Mesothelial cell of epicardium (in vitro differentiated cells): ENCODE measurements at regions not wholly inside any gene's neighbourhood (a gene's known extent, or its start where the extent isn't known, plus 50 kb on each side); places are given as distances from the start of the nearest gene placed in this dataset.

Source experiments
- DNase-seq, 2 experiments: peaks; one replicate each; pipeline ENCODE4 v3.0.0; 2021; ENCODE audit warnings: low spot score in 2 of 2; ENCODE audit not compliant: unreplicated experiment in 2 of 2
- H3K27ac Mint-ChIP-seq: 2 replicates; pipeline ENCODE4 v1.8.0; 2021; ENCODE audit warnings: mixed read lengths
- H3K27me3 Mint-ChIP-seq: 2 replicates; pipeline ENCODE4 v1.8.0; 2021; ENCODE audit warnings: low read depth, mixed read lengths
- H3K36me3 Mint-ChIP-seq: 2 replicates; pipeline ENCODE4 v1.8.0; 2021; ENCODE audit warnings: mixed read lengths
- H3K4me1 Mint-ChIP-seq: 2 replicates; pipeline ENCODE4 v1.8.0; 2021; ENCODE audit warnings: mixed read lengths
- H3K4me3 Mint-ChIP-seq: 2 replicates; pipeline ENCODE4 v1.8.0; 2021; ENCODE audit warnings: mild to moderate bottlenecking, moderate library complexity, mixed read lengths
- H3K9me3 Mint-ChIP-seq: 2 replicates; pipeline ENCODE4 v1.8.0; 2021; ENCODE audit warnings: mixed read lengths
- CTCF ChIP-seq: fragments of 200-600 bp; sonication (generic); IDR thresholded peaks from one replicate; pipeline ENCODE4 v1.5.0; 2021; ENCODE audit warnings: antibody characterized with exemption; ENCODE audit not compliant: unreplicated experiment

GRCh38 chr2:204170411-204170810 is 233.8 kb downstream of the ICOS start:
- no peaks in the 10 kb centered on the region for H3K36me3 Mint-ChIP-seq

GRCh38 chr2:204171432-204172144 is 235.0 kb downstream of the ICOS start:
- Mint-ChIP-seq H3K4me1 (no peaks in the 10 kb centered on the region), H3K9me3 (no peaks in the 10 kb centered on the region), H3K4me3 (no peak overlapping the region), H3K36me3 (no peaks in the 10 kb centered on the region), H3K27me3 (no peaks in the 10 kb centered on the region), H3K27ac (no peak overlapping the region)
- no peak for TF ChIP-seq CTCF
- no peak for DNase-seq

More at GRCh38 chr2:204170411-204170810, 233.8 kb downstream of the ICOS start:
- H3K9me3 Mint-ChIP-seq = no peaks in the 10 kb centered on the region
- no peaks in the 10 kb centered on the region for H3K4me1 Mint-ChIP-seq
- no peak overlapping the region for H3K27ac Mint-ChIP-seq
- no peak overlapping the region for H3K4me3 Mint-ChIP-seq
- H3K27me3 Mint-ChIP-seq = no peaks in the 10 kb centered on the region
- TF ChIP-seq CTCF = no peak
- DNase-seq = no peak

- Mint-ChIP-seq H3K4me3 (no peak overlapping the region), H3K27ac (no peak overlapping the region), H3K36me3 (no peaks in the 10 kb centered on the region), H3K27me3 (no peaks in the 10 kb centered on the region), H3K4me1 (no peaks in the 10 kb centered on the region), H3K9me3 (no peaks in the 10 kb centered on the region)
- DNase-seq = no peak
- TF ChIP-seq CTCF = no peak
Observed at GRCh38 chr2:204172145-204172600, 235.6 kb downstream of the ICOS start.

GRCh38 chr2:204174034-204174433 is 237.5 kb downstream of the ICOS start:
- Mint-ChIP-seq H3K9me3 (no peaks in the 10 kb centered on the region), H3K4me3 (no peak overlapping the region), H3K27ac (no peak overlapping the region), H3K36me3 (no peaks in the 10 kb centered on the region), H3K4me1 (no peaks in the 10 kb centered on the region), H3K27me3 (no peaks in the 10 kb centered on the region)
- no peak for DNase-seq
- no peak for TF ChIP-seq CTCF

- H3K36me3 Mint-ChIP-seq = no peaks in the 10 kb centered on the region
- H3K27ac Mint-ChIP-seq = no peak overlapping the region
- no peaks in the 10 kb centered on the region for H3K9me3 Mint-ChIP-seq
- no peak overlapping the region for H3K4me3 Mint-ChIP-seq
- no peak for TF ChIP-seq CTCF
- H3K4me1 Mint-ChIP-seq = no peaks in the 10 kb centered on the region
- no peak for DNase-seq
- no peaks in the 10 kb centered on the region for H3K27me3 Mint-ChIP-seq
Observed at GRCh38 chr2:204175552-204176271, 239.1 kb downstream of the ICOS start.
